GM12878 (cell line): ENCODE measurements at regions not wholly inside any gene's neighbourhood (a gene's known extent, or its start where the extent isn't known, plus 50 kb on each side); places are given as distances from the start of the nearest gene placed in this dataset.

Experiments used
- ATAC-seq: fragments of 200-7000 bp; cut with Tn5 transposase; 3 replicates; pipeline ENCODE4 v1.9.1; 2020; ENCODE audit warnings: mild to moderate bottlenecking, moderate library complexity
- BruUV-seq: library from RNA; stranded (reverse); fragments of 400-500 nt; replicated peaks from 2 replicates; lab custom pipeline; 2021; lab: Mats Ljungman, UMichigan
- CTCF ChIA-PET: fragments of 300-600 bp; sonication (Branson Sonifier 250); formaldehyde crosslinking; extraction: SDS; loops from one replicate; lab custom pipeline; 2021; ENCODE audit warnings: inconsistent platforms; lab: Yijun Ruan, JAX
- POLR2A ChIA-PET: fragments of 350-600 bp; formaldehyde crosslinking; extraction: SDS; loops from one replicate; lab custom pipeline; 2021; ENCODE audit warnings: inconsistent platforms; lab: Charles Lee
- RAD21 ChIA-PET: fragments of 300-600 bp; sonication (Branson Sonifier 250); formaldehyde crosslinking; loops from one replicate; lab custom pipeline; 2023; ENCODE audit warnings: antibody characterized with exemption; ENCODE audit not compliant: unreplicated experiment; lab: Charles Lee
- SMC1A ChIA-PET: fragments of 300-600 bp; sonication (Branson Sonifier 250); formaldehyde crosslinking; loops from one replicate; lab custom pipeline; 2023; ENCODE audit not compliant: unreplicated experiment, uncharacterized antibody; lab: Charles Lee
- DNase-seq: peaks from one replicate; pipeline ENCODE4 v3.0.0-alpha.2; 2011; ENCODE audit warnings: low read depth, low spot score
- FAIRE-seq: peaks from 3 replicates; lab custom pipeline; 2011; peaks lifted over from hg19 to GRCh38; lab: Jason Lieb, UNC
- H2AFZ ChIP-seq: 2 replicates; pipeline ENCODE4 v1.6.0; 2011; ENCODE audit warnings: low read depth, low read length, control low read depth; ENCODE audit not compliant: control insufficient read depth
- H3K27ac ChIP-seq: 2 replicates; pipeline ENCODE4 v1.5.1; 2011; ENCODE audit warnings: control low read depth; ENCODE audit not compliant: control insufficient read depth, insufficient read depth
- H3K27me3 ChIP-seq, 2 experiments: replicated peaks in 1 of 2; 2 replicates each; pipeline versions ENCODE4 v1.6.0 to v1.6.1; 2011; ENCODE audit warnings: low read length in 1 of 2; ENCODE audit not compliant: control insufficient read depth in 2 of 2, insufficient read depth in 2 of 2
- H3K36me3 ChIP-seq, 2 experiments: 2 replicates each; pipeline ENCODE4 v1.5.1; 2011; ENCODE audit warnings: low read length in 1 of 2; ENCODE audit not compliant: control insufficient read depth in 2 of 2, insufficient read depth in 2 of 2
- H3K4me1 ChIP-seq: 2 replicates; pipeline ENCODE4 v1.6.1; 2011; ENCODE audit warnings: mild to moderate bottlenecking, low read length, moderate library complexity, mixed read lengths; ENCODE audit not compliant: control insufficient read depth, insufficient read depth
- H3K4me2 ChIP-seq: 2 replicates; pipeline ENCODE4 v1.6.0; 2011; ENCODE audit warnings: control low read depth; ENCODE audit not compliant: control insufficient read depth, insufficient read depth
- H3K4me3 ChIP-seq: fragments of 200-600 bp; sonication (generic); 2 replicates; pipeline ENCODE4 v1.5.1; 2016
- H3K79me2 ChIP-seq: 2 replicates; pipeline ENCODE4 v1.6.0; 2011; ENCODE audit warnings: low read length; ENCODE audit not compliant: control insufficient read depth, insufficient read depth
- H3K9ac ChIP-seq: 2 replicates; pipeline ENCODE4 v1.8.0; 2011; ENCODE audit warnings: low read length, control low read depth, mixed read lengths; ENCODE audit not compliant: control insufficient read depth, insufficient read depth
- H3K9me3 ChIP-seq: replicated peaks from 3 replicates; pipeline ENCODE4 v1.5.1; 2011; ENCODE audit warnings: mild to moderate bottlenecking, low read length; ENCODE audit not compliant: control insufficient read depth, insufficient read depth
- H4K20me1 ChIP-seq: 2 replicates; pipeline ENCODE4 v1.6.0; 2011; ENCODE audit not compliant: control insufficient read depth, insufficient read depth
- BRCA1 ChIP-seq: IDR thresholded peaks from 2 replicates; pipeline ENCODE4 v1.6.1; 2011; ENCODE audit warnings: low read depth, low read length, improper control_type of control experiment
- DPF2 ChIP-seq: fragments of 450-650 bp; IDR thresholded peaks from 2 replicates; pipeline ENCODE4 v1.6.1; 2017; ENCODE audit warnings: mild to moderate bottlenecking
- ETV6 ChIP-seq, 2 experiments: fragments of 450-650 bp in 1 of 2; IDR thresholded peaks in 1 of 2; conservative IDR thresholded peaks in 1 of 2; 2 replicates each; pipeline ENCODE4 v1.6.1; 2014; ENCODE audit warnings: antibody characterized with exemption in 1 of 2, borderline replicate concordance in 1 of 2, low read depth in 1 of 2, mild to moderate bottlenecking in 1 of 2, moderate library complexity in 1 of 2
- KLF5 ChIP-seq: fragments of 450-650 bp; IDR thresholded peaks from 2 replicates; pipeline ENCODE4 v1.6.1; 2014; ENCODE audit warnings: mild to moderate bottlenecking; ENCODE audit not compliant: partially characterized antibody
- MEF2B ChIP-seq: fragments of 450-650 bp; IDR thresholded peaks from 2 replicates; pipeline ENCODE4 v1.6.1; 2018; ENCODE audit warnings: mild to moderate bottlenecking, moderate library complexity; ENCODE audit not compliant: partially characterized antibody, poor library complexity, severe bottlenecking
- MYB ChIP-seq: fragments of 150-350 bp; IDR thresholded peaks from 2 replicates; pipeline ENCODE4 v1.6.1; 2014; ENCODE audit warnings: mild to moderate bottlenecking, low read depth, low read length, borderline replicate concordance
- NR2F1 ChIP-seq: fragments of 450-650 bp; conservative IDR thresholded peaks from 2 replicates; pipeline ENCODE4 v1.6.1; 2017; ENCODE audit warnings: mild to moderate bottlenecking
- NRF1 ChIP-seq: conservative IDR thresholded peaks from 2 replicates; pipeline ENCODE4 v1.6.1; 2011; ENCODE audit warnings: mild to moderate bottlenecking, low read depth, low read length, improper control_type of control experiment
- POLR2A ChIP-seq: IDR thresholded peaks from 2 replicates; pipeline ENCODE4 v1.6.1; 2011; ENCODE audit warnings: low read depth, mild to moderate bottlenecking, low read length
- POU2F2 ChIP-seq: IDR thresholded peaks from 3 replicates; pipeline ENCODE4 v1.6.1; 2011; ENCODE audit warnings: low read depth, mild to moderate bottlenecking, low read length, borderline replicate concordance
- RBBP5 ChIP-seq: fragments of 200-600 bp; sonication (generic); conservative IDR thresholded peaks from 2 replicates; pipeline ENCODE4 v1.6.1; 2016
- RELB ChIP-seq: fragments of 450-650 bp; IDR thresholded peaks from 2 replicates; pipeline ENCODE4 v1.6.1; 2017; ENCODE audit warnings: low read depth, mild to moderate bottlenecking, moderate library complexity
- RUNX3 ChIP-seq: IDR thresholded peaks from 2 replicates; pipeline ENCODE4 v1.6.1; 2012; ENCODE audit warnings: low read length, inconsistent platforms
- SMARCA5 ChIP-seq: fragments of 450-650 bp; IDR thresholded peaks from 2 replicates; pipeline ENCODE4 v1.6.1; 2017; ENCODE audit warnings: mild to moderate bottlenecking
- SUPT20H ChIP-seq: IDR thresholded peaks from 2 replicates; pipeline ENCODE4 v1.6.1; 2011; ENCODE audit warnings: low read depth, mild to moderate bottlenecking, low read length, moderate library complexity, borderline replicate concordance; ENCODE audit not compliant: control insufficient read depth
- TCF12 ChIP-seq: IDR thresholded peaks from 2 replicates; pipeline ENCODE4 v1.6.1; 2011; ENCODE audit warnings: low read depth, mild to moderate bottlenecking, low read length
- WGBS: methylation state at CpG from one replicate; pipeline ENCODE4 v1.1.6; 2016; ENCODE audit warnings: low lambda C conversion rate; ENCODE audit not compliant: insufficient replicate concordance, insufficient coverage; ENCODE audit errors: missing lambda C conversion rate; 5-methylcytosine and 5-hydroxymethylcytosine counted together
- in situ Hi-C: fragments of 300-500 bp; cut with MboI; formaldehyde crosslinking; loops from 9 replicates; pipeline ENCODE4 v1.14.3; 2018; ENCODE audit warnings: mixed read lengths
- intact Hi-C: fragments of 100-400 bp; cut with micrococcal nuclease; formaldehyde crosslinking; loops from one replicate; pipeline ENCODE4 v1.14.2; 2022; ENCODE audit not compliant: unreplicated experiment

- no peaks in the 10 kb centered on the region for H3K79me2 ChIP-seq
- ChIA-PET CTCF (interaction anchor here (1.4 to 2.6 kb wide), 2 partner anchors 12 to 29 kb away, joined by 3 to 10 read pairs; no protein-coding TSS in a partner anchor), SMC1A (interaction anchor here (0.6 to 2.0 kb wide), 3 partner anchors 12 to 54 kb away, joined by 3 to 4 read pairs (median 3); no protein-coding TSS in a partner anchor)
- no peak overlapping the region for H3K9ac ChIP-seq
- H4K20me1 ChIP-seq = no peaks in the 10 kb centered on the region
- FAIRE-seq (no peak), ATAC-seq (no peak)
- H3K9me3 ChIP-seq = no peaks in the 10 kb centered on the region; the same call in 2 of the 3 replicates
- H3K4me1 ChIP-seq = no peaks in the 10 kb centered on the region
- H3K4me2 ChIP-seq = no peak overlapping the region
- no peak overlapping the region for H2AFZ ChIP-seq
- in situ Hi-C loops = no loop called here
- no peak overlapping the region for H3K27ac ChIP-seq
- TF ChIP-seq DPF2 (no peak), ETV6 (conservative IDR thresholded peaks at IDR 0.05 in 1 of 2, IDR thresholded peaks at IDR 0.05 in 1 of 2; ENCODE audit: borderline replicate concordance in 1 of 2, low read depth in 1 of 2) (no peak), RUNX3 (no peak), SMARCA5 (no peak), POU2F2 (no peak), BRCA1 (no peak), TCF12 (no peak), RBBP5 (no peak), SUPT20H (no peak), NR2F1 (no peak), MYB (no peak), KLF5 (no peak), POLR2A (no peak), RELB (no peak), MEF2B (no peak), NRF1 (no peak)
- TF ChIP-seq, all 136 proteins: peak for 0
- Histone ChIP-seq H3K36me3 (no peaks in the 10 kb centered on the region), H3K4me3 (no peak overlapping the region), H3K27me3 (no peaks in the 10 kb centered on the region)
- BruUV-seq = no TSS peak
- RAD21 ChIA-PET = no interaction called here
- DNase-seq = no peak
- WGBS = 30% methylated on average over 6 of the region's 6 CpGs
- POLR2A ChIA-PET = no interaction called here
- intact Hi-C loops = no loop called here
Measured at GRCh38 chr3:31075876-31076275, 181.4 kb upstream of the GADL1 start.
